Prostate gland (tissue), 2 donors: ENCODE measurements at regions not wholly inside any gene's neighbourhood (a gene's known extent, or its start where the extent isn't known, plus 50 kb on each side); places are given as distances from the start of the nearest gene placed in this dataset.

Experiments
- CTCF ChIP-seq, 4 experiments: fragments of 200-600 bp in 2 of 4; fragments of 450-650 bp in 2 of 4; sonication (generic) in 2 of 4; IDR thresholded peaks; 1 replicate in 3 of 4; 2 replicates in 1 of 4; pipeline ENCODE4 v1.5.1; 2016 to 2019; ENCODE audit warnings: antibody characterized with exemption in 4 of 4, mild to moderate bottlenecking in 2 of 4, moderate library complexity in 2 of 4
- POLR2A ChIP-seq: fragments of 450-650 bp; IDR thresholded peaks from one replicate; pipeline ENCODE4 v1.6.1; 2016; ENCODE audit warnings: antibody characterized with exemption, mild to moderate bottlenecking
- POLR2AphosphoS5 ChIP-seq: sonication (generic); formaldehyde crosslinking; IDR thresholded peaks from one replicate; pipeline ENCODE4 v1.6.1; 2017; ENCODE audit warnings: antibody characterized with exemption

DNA sequence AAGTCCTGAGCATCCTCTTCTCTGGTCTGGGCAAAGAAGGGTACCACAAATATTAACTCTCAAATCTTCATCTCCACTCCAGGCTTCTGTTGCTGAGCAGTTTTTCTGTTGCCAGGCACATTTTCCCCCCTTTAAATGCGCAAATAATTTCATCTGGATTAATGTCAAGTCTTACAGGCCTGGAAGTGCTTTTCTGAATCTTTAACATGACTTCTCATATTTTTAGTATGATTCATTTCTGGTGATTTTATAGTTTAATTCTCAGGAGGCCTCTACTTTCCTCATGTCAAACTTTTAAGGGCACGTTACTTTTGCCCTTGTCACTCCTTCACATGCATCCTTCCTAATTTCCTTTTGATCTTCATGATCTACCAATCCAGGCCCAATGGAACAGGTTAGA lies 510.2 kb downstream of the METTL15 start:
- TF ChIP-seq CTCF (IDR thresholded peaks at IDR 0.05): no peak
- TF ChIP-seq POLR2A: no peak
- TF ChIP-seq POLR2AphosphoS5: no peak
